HepG2 (cell line): ENCODE measurements at regions not wholly inside any gene's neighbourhood (a gene's known extent, or its start where the extent isn't known, plus 50 kb on each side); places are given as distances from the start of the nearest gene placed in this dataset.

Experiments
- ATAC-seq: fragments of 200-7000 bp; cut with Tn5 transposase; 3 replicates; pipeline ENCODE4 v1.9.1; 2020; ENCODE audit warnings: mild to moderate bottlenecking, moderate library complexity
- BruUV-seq: library from RNA; stranded (reverse); fragments of 400-500 nt; replicated peaks from 2 replicates; lab custom pipeline; 2021; lab: Mats Ljungman, UMichigan
- CTCF ChIA-PET: fragments of 300-600 bp; formaldehyde crosslinking; extraction: SDS; loops from one replicate; lab custom pipeline; 2021; ENCODE audit warnings: low total read pairs, inconsistent platforms, low intra/inter-chr PET ratio; lab: Yijun Ruan, JAX
- POLR2A ChIA-PET: fragments of 350-600 bp; sonication (Branson Sonifier 250); formaldehyde crosslinking; loops from one replicate; lab custom pipeline; 2020; ENCODE audit warnings: antibody characterized with exemption, inconsistent platforms; lab: Yijun Ruan, JAX
- DNase-seq: peaks from one replicate; pipeline ENCODE4 v3.0.0-alpha.2; 2015; ENCODE audit warnings: low spot score
- FAIRE-seq: peaks from 3 replicates; lab custom pipeline; 2011; peaks lifted over from hg19 to GRCh38; lab: Jason Lieb, UNC
- H2AFZ ChIP-seq: one replicate; pipeline ENCODE4 v1.6.1; 2011; ENCODE audit warnings: low read length, inconsistent platforms
- H3K27ac ChIP-seq: fragments of 300-600 bp; 3 replicates; pipeline ENCODE4 v1.8.0; 2011; ENCODE audit warnings: mixed run types, mild to moderate bottlenecking, mixed read lengths, low read length, inconsistent platforms; ENCODE audit not compliant: insufficient read depth; ENCODE audit errors: extremely low read length
- H3K27me3 ChIP-seq, 2 experiments: fragments of 200-600 bp in 1 of 2; 2 replicates in 1 of 2; 3 replicates in 1 of 2; pipeline versions ENCODE4 v1.6.0 to v1.8.0; 2011; ENCODE audit warnings: low read length in 2 of 2, mild to moderate bottlenecking in 2 of 2, moderate library complexity in 2 of 2, inconsistent platforms in 1 of 2; ENCODE audit not compliant: insufficient read depth in 2 of 2, control insufficient read depth in 1 of 2
- H3K36me3 ChIP-seq, 2 experiments: fragments of 200-600 bp in 1 of 2; replicated peaks in 1 of 2; 2 replicates in 1 of 2; 3 replicates in 1 of 2; pipeline versions ENCODE4 v1.5.1 to v1.8.0; 2011; ENCODE audit warnings: low read length in 2 of 2, inconsistent platforms in 1 of 2; ENCODE audit not compliant: insufficient read depth in 2 of 2, control insufficient read depth in 1 of 2
- H3K4me1 ChIP-seq: 2 replicates; pipeline ENCODE4 v1.5.1; 2012; ENCODE audit warnings: low read length, inconsistent platforms; ENCODE audit not compliant: insufficient read depth
- H3K4me2 ChIP-seq: 2 replicates; pipeline ENCODE4 v1.6.0; 2011; ENCODE audit warnings: low read depth, low read length, inconsistent platforms
- H3K4me3 ChIP-seq, 3 experiments: fragments of 200-600 bp in 1 of 3; sonication (generic), shearing (Covaris generic) in 1 of 3; replicated peaks in 1 of 3; 2 replicates each; pipeline ENCODE4 v1.5.1; 2011 to 2016; ENCODE audit warnings: low read length in 3 of 3, inconsistent platforms in 2 of 3, low read depth in 2 of 3, mild to moderate bottlenecking in 2 of 3, control low read depth in 1 of 3, mixed read lengths in 1 of 3; ENCODE audit not compliant: insufficient read depth in 1 of 3
- H3K79me2 ChIP-seq: one replicate; pipeline ENCODE4 v1.6.1; 2011; ENCODE audit warnings: low read length, inconsistent platforms; ENCODE audit not compliant: insufficient read depth
- H3K9ac ChIP-seq: 2 replicates; pipeline ENCODE4 v1.6.0; 2011; ENCODE audit warnings: mild to moderate bottlenecking, low read depth, low read length, inconsistent platforms; ENCODE audit not compliant: insufficient read depth
- H3K9me3 ChIP-seq: 2 replicates; pipeline ENCODE4 v1.5.1; 2012; ENCODE audit warnings: mild to moderate bottlenecking, low read length
- H4K20me1 ChIP-seq: 2 replicates; pipeline ENCODE4 v1.6.0; 2011; ENCODE audit warnings: inconsistent platforms, mild to moderate bottlenecking, low read length, moderate library complexity; ENCODE audit not compliant: insufficient read depth
- ETV5 ChIP-seq: IDR thresholded peaks from 2 replicates; pipeline ENCODE4 v1.6.1; 2018; ENCODE audit warnings: missing biosample characterization, missing genetic modification reagents, inconsistent platforms, borderline replicate concordance
- MYC ChIP-seq: sonication (generic); formaldehyde crosslinking; IDR thresholded peaks from 2 replicates; pipeline ENCODE4 v1.9.0; 2021; ENCODE audit warnings: missing genetic modification reagents, borderline replicate concordance
- UBTF ChIP-seq: sonication (generic); formaldehyde crosslinking; IDR thresholded peaks from 2 replicates; pipeline ENCODE4 v1.4.0; 2020; ENCODE audit warnings: mild to moderate bottlenecking, missing genetic modification reagents
- ZBTB2 ChIP-seq: sonication (generic); formaldehyde crosslinking; IDR thresholded peaks from 2 replicates; pipeline ENCODE4 v1.8.0; 2022; ENCODE audit warnings: low read depth, missing genetic modification reagents
- ZFP91 ChIP-seq: sonication (generic); formaldehyde crosslinking; IDR thresholded peaks from 2 replicates; pipeline ENCODE4 v1.9.0; 2022; ENCODE audit warnings: missing genetic modification reagents, mild to moderate bottlenecking, borderline replicate concordance
- ZNF589 ChIP-seq: sonication (generic); formaldehyde crosslinking; conservative IDR thresholded peaks from 2 replicates; pipeline ENCODE4 v1.8.0; 2022; ENCODE audit warnings: mild to moderate bottlenecking, moderate library complexity, missing genetic modification reagents
- ZNF850 ChIP-seq: sonication (generic); formaldehyde crosslinking; conservative IDR thresholded peaks from 2 replicates; pipeline ENCODE4 v1.9.0; 2021; ENCODE audit warnings: mild to moderate bottlenecking, missing genetic modification reagents
- WGBS: methylation state at CpG from one replicate; pipeline ENCODE4 v1.1.6; 2017; ENCODE audit warnings: low lambda C conversion rate; 5-methylcytosine and 5-hydroxymethylcytosine counted together
- in situ Hi-C: cut with HindIII; loops from 2 replicates; pipeline ENCODE4 v1.10.0; 2017; ENCODE audit warnings: low pct_unique_long_range_greater_than_20kb; ENCODE audit not compliant: extremely low pct_ligation_motif_present
- intact Hi-C: fragments of 100-400 bp; cut with micrococcal nuclease; formaldehyde crosslinking; loops from one replicate; pipeline ENCODE4 v1.10.0; 2022; ENCODE audit not compliant: unreplicated experiment

GRCh38 chr13:89968470-89968869 lies 1379.0 kb upstream of the MIR17HG start (continued):
- TF ChIP-seq ZNF589: no peak

- no TSS peak for BruUV-seq
- WGBS: 5% methylated on average over 1 of the region's 1 CpG
- H3K27ac ChIP-seq: no peak overlapping the region
- no peak overlapping the region for H3K4me3 ChIP-seq
- in situ Hi-C loops: no loop called here
- no peak for ATAC-seq
- intact Hi-C loops: no loop called here
- no peaks in the 10 kb centered on the region for H3K36me3 ChIP-seq
- no peak overlapping the region for H3K9ac ChIP-seq
- H3K79me2 ChIP-seq: no peaks in the 10 kb centered on the region
- no peak for DNase-seq
- no peaks in the 10 kb centered on the region for H3K27me3 ChIP-seq
- ChIA-PET POLR2A (no interaction called here), CTCF (no interaction called here)
- H3K9me3 ChIP-seq: no peaks in the 10 kb centered on the region
- H2AFZ ChIP-seq: no peak overlapping the region
- no peak overlapping the region for H3K4me2 ChIP-seq
- no peaks in the 10 kb centered on the region for H3K4me1 ChIP-seq
- no peak for TF ChIP-seq UBTF (CRISPR knock-in tag)
- H4K20me1 ChIP-seq: no peaks in the 10 kb centered on the region
- no peak for FAIRE-seq
Measured at GRCh38 chr13:89970353-89970709, 1377.2 kb upstream of the MIR17HG start.

GRCh38 chr13:89977203-89977602 lies 1370.3 kb upstream of the MIR17HG start:
- H4K20me1 ChIP-seq: no peaks in the 10 kb centered on the region
- no peak for ATAC-seq
- TF ChIP-seq MYC: no peak
- TF ChIP-seq ETV5 (CRISPR knock-in tag): no peak
- no peak for TF ChIP-seq ZNF850 (CRISPR knock-in tag)
- TF ChIP-seq ZFP91 (CRISPR knock-in tag): no peak
- TF ChIP-seq ZBTB2: no peak
- no peak overlapping the region for H3K4me3 ChIP-seq
- no peaks in the 10 kb centered on the region for H3K79me2 ChIP-seq
- no peak for DNase-seq
- no peaks in the 10 kb centered on the region for H3K4me1 ChIP-seq
- H3K4me2 ChIP-seq: no peak overlapping the region
- 0 out of 2 replicates have a peak, but pooled peaks cover 7% of the 10 kb centered on the region for H3K9me3 ChIP-seq
- in situ Hi-C loops (no loop called here), intact Hi-C loops (no loop called here)
- no peaks in the 10 kb centered on the region for H3K27me3 ChIP-seq
- no peaks in the 10 kb centered on the region for H3K36me3 ChIP-seq
- WGBS: 7% methylated on average over 3 of the region's 3 CpGs
- no TSS peak for BruUV-seq
- ChIA-PET CTCF (no interaction called here), POLR2A (no interaction called here)
- no peak overlapping the region for H2AFZ ChIP-seq
- FAIRE-seq: no peak
- no peak overlapping the region for H3K27ac ChIP-seq
- no peak overlapping the region for H3K9ac ChIP-seq
